ENCODE measurements at regions not wholly inside any gene's neighbourhood (a gene's known extent, or its start where the extent isn't known, plus 50 kb on each side); places are given as distances from the start of the nearest gene placed in this dataset.

DNA sequence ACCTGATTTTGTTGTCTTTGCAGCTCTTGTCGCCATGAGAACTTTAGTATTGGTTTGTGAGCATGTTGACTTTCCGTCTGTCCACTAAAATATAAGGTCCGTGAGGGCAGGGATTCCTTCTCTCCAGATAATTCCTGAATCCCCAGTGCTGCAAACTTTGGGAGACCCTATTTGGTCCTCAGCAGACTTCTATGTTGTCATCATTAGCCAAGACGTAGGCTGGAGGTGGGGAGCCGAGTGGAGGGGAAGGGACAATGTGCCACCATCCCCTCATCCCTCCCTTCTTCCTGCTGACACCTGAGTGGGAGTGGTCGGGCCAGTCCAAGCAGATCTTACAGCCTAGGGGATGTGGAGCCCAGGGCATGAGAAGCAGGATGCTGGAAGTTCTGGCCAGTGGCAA lies 690.6 kb downstream of the TBC1D22A start:
- Histone ChIP-seq H3K9me3 (no peaks in the 10 kb centered on the region), H3K27ac (no peak overlapping the region), H3K36me3 (no peaks in the 10 kb centered on the region), H3K4me3 (no peak overlapping the region), H3K4me1 (ENCODE audit: insufficient read depth) (no peaks in the 10 kb centered on the region), H3K27me3 (no peaks in the 10 kb centered on the region)
- intact Hi-C loops (cut with DNase I) = no loop called here
- no peak for DNase-seq
- 84 to 93% (median 93%) methylated on average over 6 of the region's 6 CpGs for WGBS, 3 donors
- TF ChIP-seq EP300 (IDR thresholded peaks at IDR 0.05) = no peak
- TF ChIP-seq, protein P1, sequence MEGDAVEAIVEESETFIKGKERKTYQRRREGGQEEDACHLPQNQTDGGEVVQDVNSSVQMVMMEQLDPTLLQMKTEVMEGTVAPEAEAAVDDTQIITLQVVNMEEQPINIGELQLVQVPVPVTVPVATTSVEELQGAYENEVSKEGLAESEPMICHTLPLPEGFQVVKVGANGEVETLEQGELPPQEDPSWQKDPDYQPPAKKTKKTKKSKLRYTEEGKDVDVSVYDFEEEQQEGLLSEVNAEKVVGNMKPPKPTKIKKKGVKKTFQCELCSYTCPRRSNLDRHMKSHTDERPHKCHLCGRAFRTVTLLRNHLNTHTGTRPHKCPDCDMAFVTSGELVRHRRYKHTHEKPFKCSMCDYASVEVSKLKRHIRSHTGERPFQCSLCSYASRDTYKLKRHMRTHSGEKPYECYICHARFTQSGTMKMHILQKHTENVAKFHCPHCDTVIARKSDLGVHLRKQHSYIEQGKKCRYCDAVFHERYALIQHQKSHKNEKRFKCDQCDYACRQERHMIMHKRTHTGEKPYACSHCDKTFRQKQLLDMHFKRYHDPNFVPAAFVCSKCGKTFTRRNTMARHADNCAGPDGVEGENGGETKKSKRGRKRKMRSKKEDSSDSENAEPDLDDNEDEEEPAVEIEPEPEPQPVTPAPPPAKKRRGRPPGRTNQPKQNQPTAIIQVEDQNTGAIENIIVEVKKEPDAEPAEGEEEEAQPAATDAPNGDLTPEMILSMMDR (IDR thresholded peaks at IDR 0.05) = no peak
- TF ChIP-seq POLR2A (IDR thresholded peaks at IDR 0.05) = no peak

DNA sequence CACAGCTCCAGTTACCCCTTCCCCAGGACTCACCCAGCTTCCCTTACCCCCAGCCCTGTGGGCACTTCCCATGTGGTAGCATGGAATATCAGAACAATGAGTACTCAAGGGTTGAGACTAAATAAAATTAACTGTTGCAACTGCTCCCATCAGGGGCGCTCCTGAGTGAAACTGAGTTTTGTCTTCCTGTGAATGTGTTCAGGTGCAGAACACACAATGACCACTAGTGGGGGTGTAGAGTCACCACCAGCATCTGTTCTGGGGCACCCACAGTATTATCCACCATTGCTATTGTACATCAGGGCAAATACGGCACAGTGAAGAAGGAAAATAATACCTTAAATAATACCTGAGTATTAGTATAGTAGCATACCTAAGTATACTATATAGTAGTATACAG lies 689.7 kb downstream of the TBC1D22A start:
- Histone ChIP-seq H3K36me3 (no peaks in the 10 kb centered on the region), H3K4me1 (ENCODE audit: insufficient read depth) (no peaks in the 10 kb centered on the region), H3K9me3 (no peaks in the 10 kb centered on the region), H3K27me3 (no peaks in the 10 kb centered on the region), H3K27ac (no peak overlapping the region), H3K4me3 (no peak overlapping the region)
- no peak for DNase-seq
- WGBS, 3 donors = 78 to 89% (median 86%) methylated on average over 2 of the region's 2 CpGs
- TF ChIP-seq POLR2A (IDR thresholded peaks at IDR 0.05) (no peak), EP300 (IDR thresholded peaks at IDR 0.05) (no peak)
- TF ChIP-seq, protein P1 (IDR thresholded peaks at IDR 0.05) = no peak
- intact Hi-C loops (cut with DNase I) = no loop called here

DNA sequence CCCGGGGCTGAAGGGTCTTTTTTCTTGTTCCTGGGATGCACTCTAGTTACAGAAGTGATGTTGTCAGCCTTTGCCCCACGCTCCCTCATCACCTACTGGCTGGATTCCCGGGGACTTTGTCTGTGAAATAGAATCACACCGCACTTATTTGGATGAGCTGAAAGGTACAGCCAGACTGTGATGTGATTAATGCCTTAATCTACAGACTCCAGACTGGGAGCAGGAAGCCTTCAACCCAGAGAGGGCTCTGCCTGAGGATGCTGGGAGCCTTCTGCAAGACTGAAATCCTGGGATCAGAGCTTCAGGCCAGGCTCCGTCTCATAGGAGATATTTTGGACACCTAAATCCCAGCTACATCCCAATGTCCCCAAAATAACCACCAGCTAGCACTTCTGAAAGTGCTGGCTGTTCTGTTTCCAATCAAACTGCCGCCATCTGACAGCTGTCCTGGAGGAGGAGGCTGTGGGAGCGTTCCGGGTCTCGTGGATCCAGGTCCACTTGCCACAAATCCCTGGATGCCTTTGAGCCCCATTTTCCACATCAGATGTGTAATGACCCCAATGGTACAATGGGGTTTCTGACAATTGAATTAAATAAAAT lies 688.5 kb downstream of the TBC1D22A start:
- Histone ChIP-seq H3K9me3 (no peaks in the 10 kb centered on the region), H3K4me3 (no peak overlapping the region), H3K27me3 (no peaks in the 10 kb centered on the region), H3K27ac (no peak overlapping the region), H3K36me3 (no peaks in the 10 kb centered on the region), H3K4me1 (ENCODE audit: insufficient read depth) (no peaks in the 10 kb centered on the region)
- TF ChIP-seq, protein P1 (IDR thresholded peaks at IDR 0.05) = no peak
- no peak for TF ChIP-seq POLR2A (IDR thresholded peaks at IDR 0.05)
- no peak for TF ChIP-seq EP300 (IDR thresholded peaks at IDR 0.05)
- DNase-seq = no peak
- intact Hi-C loops (cut with DNase I) = no loop called here
- 37 to 49% (median 48%) methylated on average over 9 of the region's 9 CpGs for WGBS, 3 donors

DNA sequence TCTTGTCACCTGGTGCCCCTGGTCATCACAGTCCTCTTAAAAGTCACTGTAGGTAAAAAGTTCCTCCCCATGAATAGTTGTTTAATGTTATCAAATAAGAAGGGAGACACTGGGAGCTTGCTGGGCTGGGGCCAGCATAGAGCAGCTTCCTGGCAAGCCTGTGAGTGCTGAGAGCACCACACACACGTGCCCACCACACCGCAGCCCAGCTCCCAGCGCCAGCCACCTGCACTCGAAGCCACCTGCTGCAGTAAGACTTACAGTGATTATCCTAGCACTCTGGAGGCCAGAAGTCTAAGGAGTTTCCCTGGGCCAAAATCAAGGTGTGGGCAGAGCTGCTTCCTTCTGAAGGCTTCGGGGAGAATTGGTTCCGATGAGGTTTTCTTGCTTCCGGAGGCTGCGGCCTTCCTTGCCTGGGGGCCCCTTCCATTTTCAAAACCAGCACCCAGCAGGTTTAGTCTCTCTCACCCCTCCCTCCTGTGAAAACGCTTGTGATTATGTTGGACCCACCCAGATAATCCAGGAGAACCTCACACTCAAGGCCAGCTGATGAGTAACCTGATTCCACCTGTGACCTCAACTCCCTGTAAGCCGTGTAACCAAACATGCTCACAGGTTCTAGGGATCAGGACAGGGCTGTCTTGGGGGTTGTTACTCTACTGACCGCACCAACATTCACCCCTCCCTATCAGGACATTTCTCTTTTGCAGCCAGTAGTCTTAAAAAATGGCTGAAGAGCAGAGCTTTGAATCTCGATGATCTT lies 687.2 kb downstream of the TBC1D22A start:
- DNase-seq = no peak
- 77 to 84% (median 77%) methylated on average over 12 of the region's 12 CpGs for WGBS, 3 donors
- intact Hi-C loops (cut with DNase I) = no loop called here
- no peaks in the 10 kb centered on the region for H3K9me3 ChIP-seq
- TF ChIP-seq EP300 (IDR thresholded peaks at IDR 0.05) (no peak), POLR2A (IDR thresholded peaks at IDR 0.05) (no peak)
- TF ChIP-seq, protein P1 (IDR thresholded peaks at IDR 0.05) = no peak
- H3K4me1 ChIP-seq (ENCODE audit: insufficient read depth) = no peaks in the 10 kb centered on the region
- H3K27me3 ChIP-seq = no peaks in the 10 kb centered on the region
- H3K27ac ChIP-seq = no peak overlapping the region
- H3K36me3 ChIP-seq = no peaks in the 10 kb centered on the region
- H3K4me3 ChIP-seq = no peak overlapping the region
